Esophagus muscularis mucosa (tissue), 4 donors: ENCODE measurements at regions not wholly inside any gene's neighbourhood (a gene's known extent, or its start where the extent isn't known, plus 50 kb on each side); places are given as distances from the start of the nearest gene placed in this dataset.

Experiments
- DNase-seq: peaks from one replicate; pipeline ENCODE4 v3.0.0-alpha.2; 2017; ENCODE audit errors: extremely low spot score
- H3K27ac ChIP-seq, 4 donors: fragments of 200-600 bp; sonication (generic); replicated peaks in 1 of 4; 1 replicate in 3 of 4; 2 replicates in 1 of 4; pipeline ENCODE4 v1.5.1; 2016 to 2019; ENCODE audit warnings: mild to moderate bottlenecking in 1 of 4
- H3K27me3 ChIP-seq, 4 donors: fragments of 200-600 bp; sonication (generic); one replicate each; pipeline versions ENCODE4 v1.5.1 to v1.6.0; 2016 to 2019
- H3K36me3 ChIP-seq, 4 donors: fragments of 200-600 bp; sonication (generic); one replicate each; pipeline ENCODE4 v1.5.1; 2016 to 2019
- H3K4me1 ChIP-seq, 4 donors: fragments of 200-600 bp; sonication (generic); one replicate each; pipeline ENCODE4 v1.5.1; 2016 to 2019
- H3K4me3 ChIP-seq, 4 donors: fragments of 200-600 bp; sonication (generic); 1 replicate in 2 of 4; 2 replicates in 2 of 4; pipeline ENCODE4 v1.5.1; 2016 to 2019; ENCODE audit warnings: mild to moderate bottlenecking in 4 of 4, moderate library complexity in 1 of 4
- H3K9me3 ChIP-seq, 4 donors: fragments of 200-600 bp; sonication (generic); 1 replicate in 3 of 4; 2 replicates in 1 of 4; pipeline ENCODE4 v1.5.1; 2016 to 2019
- EP300 ChIP-seq: sonication (generic); formaldehyde crosslinking; IDR thresholded peaks from one replicate; pipeline ENCODE4 v1.6.1; 2017; ENCODE audit warnings: antibody characterized with exemption
- POLR2A ChIP-seq: fragments of 450-650 bp; IDR thresholded peaks from one replicate; pipeline ENCODE4 v1.6.1; 2017; ENCODE audit warnings: antibody characterized with exemption, moderate library complexity, mild to moderate bottlenecking, low read depth
- POLR2AphosphoS5 ChIP-seq, 2 donors: sonication (generic); formaldehyde crosslinking; IDR thresholded peaks; one replicate each; pipeline ENCODE4 v1.6.1; 2017; ENCODE audit warnings: antibody characterized with exemption in 2 of 2
- WGBS: methylation state at CpG from one replicate; pipeline ENCODE4 v1.1.5; 2018; 5-methylcytosine and 5-hydroxymethylcytosine counted together
- intact Hi-C: fragments of 100-400 bp; cut with DNase I; formaldehyde crosslinking; loops from one replicate; pipeline ENCODE4 v1.15.1; 2023
- TF ChIP-seq, protein P1 (sequence below), 3 experiments: fragments of 200-600 bp in 2 of 3; fragments of 450-650 bp in 1 of 3; sonication (generic) in 2 of 3; IDR thresholded peaks; one replicate each; pipeline ENCODE4 v1.5.1; 2017 to 2019; ENCODE audit warnings: antibody characterized with exemption in 3 of 3, mild to moderate bottlenecking in 2 of 3, moderate library complexity in 1 of 3

DNA sequence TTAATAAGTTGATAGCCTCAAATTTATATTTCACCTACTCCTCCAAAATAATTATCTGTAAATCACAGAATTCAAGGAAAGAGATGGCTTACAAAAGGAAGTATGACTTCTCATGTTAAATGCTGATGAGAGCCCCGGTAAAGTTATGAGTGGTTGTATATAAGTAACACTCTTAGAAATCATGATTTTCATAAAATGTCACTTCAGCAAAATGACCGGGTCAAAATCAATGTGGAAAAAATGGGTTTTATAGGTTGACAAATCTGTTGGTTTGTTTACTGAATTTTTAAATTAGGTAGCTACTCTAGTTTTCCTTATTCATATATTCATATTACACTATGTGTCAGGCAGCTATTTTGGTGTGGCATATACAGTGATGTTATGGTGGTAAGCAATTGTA, 1131.0 kb downstream of the TAF11L14 start:
- no peak overlapping the region for H3K4me3 ChIP-seq
- no peak for TF ChIP-seq POLR2AphosphoS5 (IDR thresholded peaks at IDR 0.05)
- TF ChIP-seq EP300 = no peak
- TF ChIP-seq, protein P1, sequence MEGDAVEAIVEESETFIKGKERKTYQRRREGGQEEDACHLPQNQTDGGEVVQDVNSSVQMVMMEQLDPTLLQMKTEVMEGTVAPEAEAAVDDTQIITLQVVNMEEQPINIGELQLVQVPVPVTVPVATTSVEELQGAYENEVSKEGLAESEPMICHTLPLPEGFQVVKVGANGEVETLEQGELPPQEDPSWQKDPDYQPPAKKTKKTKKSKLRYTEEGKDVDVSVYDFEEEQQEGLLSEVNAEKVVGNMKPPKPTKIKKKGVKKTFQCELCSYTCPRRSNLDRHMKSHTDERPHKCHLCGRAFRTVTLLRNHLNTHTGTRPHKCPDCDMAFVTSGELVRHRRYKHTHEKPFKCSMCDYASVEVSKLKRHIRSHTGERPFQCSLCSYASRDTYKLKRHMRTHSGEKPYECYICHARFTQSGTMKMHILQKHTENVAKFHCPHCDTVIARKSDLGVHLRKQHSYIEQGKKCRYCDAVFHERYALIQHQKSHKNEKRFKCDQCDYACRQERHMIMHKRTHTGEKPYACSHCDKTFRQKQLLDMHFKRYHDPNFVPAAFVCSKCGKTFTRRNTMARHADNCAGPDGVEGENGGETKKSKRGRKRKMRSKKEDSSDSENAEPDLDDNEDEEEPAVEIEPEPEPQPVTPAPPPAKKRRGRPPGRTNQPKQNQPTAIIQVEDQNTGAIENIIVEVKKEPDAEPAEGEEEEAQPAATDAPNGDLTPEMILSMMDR (IDR thresholded peaks at IDR 0.05) = no peak
- no peak for TF ChIP-seq POLR2A
- WGBS = 97% methylated on average over 2 of the region's 2 CpGs
- H3K27me3 ChIP-seq = no peaks in the 10 kb centered on the region
- DNase-seq = no peak
- no peaks in the 10 kb centered on the region for H3K4me1 ChIP-seq
- no peaks in the 10 kb centered on the region for H3K36me3 ChIP-seq
- no peak overlapping the region for H3K27ac ChIP-seq
- intact Hi-C loops = no loop called here
- H3K9me3 ChIP-seq = no peaks in the 10 kb centered on the region

DNA sequence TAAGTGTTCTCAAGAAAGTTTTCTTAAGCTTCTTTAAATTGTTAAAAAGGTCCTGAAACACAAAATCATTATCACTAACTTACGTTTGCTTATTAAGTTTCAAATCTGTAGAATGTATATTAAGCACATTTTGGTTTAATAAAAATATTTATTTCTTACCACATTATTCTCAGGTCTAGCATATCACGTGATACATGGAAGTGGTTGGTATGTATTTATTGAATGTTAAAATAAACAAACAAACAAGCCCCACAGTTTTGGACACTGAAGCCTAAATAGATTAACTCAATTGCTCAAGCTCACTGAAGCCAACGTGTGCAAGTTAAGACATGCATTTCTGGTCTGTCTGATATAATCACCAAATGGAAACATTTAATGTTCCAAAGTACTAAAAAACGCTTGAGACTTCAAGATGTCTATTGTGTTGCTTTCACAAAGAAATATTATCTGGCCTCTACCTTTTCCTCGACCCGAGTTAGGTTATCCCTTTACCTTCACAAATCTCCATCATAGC, 1136.9 kb downstream of the TAF11L14 start:
- TF ChIP-seq POLR2A = no peak
- TF ChIP-seq, protein P1 (IDR thresholded peaks at IDR 0.05) = no peak
- no peak for TF ChIP-seq POLR2AphosphoS5 (IDR thresholded peaks at IDR 0.05)
- no peak for TF ChIP-seq EP300
- Histone ChIP-seq H3K9me3 (no peaks in the 10 kb centered on the region), H3K27me3 (no peaks in the 10 kb centered on the region), H3K4me1 (no peaks in the 10 kb centered on the region), H3K36me3 (no peaks in the 10 kb centered on the region), H3K27ac (no peak overlapping the region), H3K4me3 (no peak overlapping the region)
- intact Hi-C loops = no loop called here
- no peak for DNase-seq
- WGBS = 80% methylated on average over 6 of the region's 6 CpGs

DNA sequence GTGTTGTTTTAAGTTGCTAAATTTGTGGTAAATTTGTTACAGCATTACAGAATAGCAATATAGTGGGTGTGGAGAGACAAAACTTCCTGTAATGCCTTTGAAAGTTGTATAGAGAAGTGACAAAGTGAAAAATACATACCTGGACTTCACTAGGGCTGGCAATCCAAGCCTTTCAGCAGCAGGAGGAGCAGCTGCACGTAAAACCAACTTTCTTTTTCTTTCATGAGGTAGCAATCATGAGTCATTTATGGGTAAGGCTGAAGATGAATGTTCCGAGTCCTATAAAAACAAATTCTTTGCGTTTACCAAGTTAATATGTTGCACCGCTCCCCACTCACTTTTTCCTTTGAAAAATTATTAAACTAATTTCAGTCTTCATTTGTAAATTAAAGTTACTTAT, 1138.2 kb downstream of the TAF11L14 start:
- TF ChIP-seq POLR2AphosphoS5 (IDR thresholded peaks at IDR 0.05) = no peak
- TF ChIP-seq EP300 = no peak
- TF ChIP-seq, protein P1 (IDR thresholded peaks at IDR 0.05) = no peak
- no peak for TF ChIP-seq POLR2A
- Histone ChIP-seq H3K4me3 (no peak overlapping the region), H3K9me3 (no peaks in the 10 kb centered on the region), H3K27ac (no peak overlapping the region), H3K36me3 (no peaks in the 10 kb centered on the region), H3K27me3 (no peaks in the 10 kb centered on the region), H3K4me1 (no peaks in the 10 kb centered on the region)
- WGBS = 47% methylated on average over 4 of the region's 4 CpGs
- intact Hi-C loops = no loop called here
- no peak for DNase-seq

DNA sequence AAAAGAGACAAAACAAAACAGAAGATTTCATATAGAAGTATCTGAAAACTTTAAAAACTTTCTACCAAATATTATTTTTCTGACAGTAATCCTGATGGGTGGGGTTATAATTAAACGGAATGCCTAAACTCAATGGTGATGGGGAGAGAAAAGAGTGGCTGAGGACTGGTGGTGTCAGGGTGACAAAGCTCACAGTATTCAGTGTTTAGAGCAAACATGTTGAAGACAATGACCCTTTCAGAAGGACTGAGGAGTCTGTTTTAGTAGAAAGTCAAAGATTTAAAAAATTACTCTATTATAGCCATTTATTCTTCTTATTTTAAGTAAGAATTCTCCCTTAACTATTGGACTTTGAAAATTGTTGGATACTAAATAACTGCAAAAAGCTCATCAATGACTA, 1144.0 kb downstream of the TAF11L14 start:
- no peak for DNase-seq
- Histone ChIP-seq H3K4me1 (no peaks in the 10 kb centered on the region), H3K9me3 (peaks cover 0 to 7% (median 2%) of the 10 kb centered on the region in 4 donors), H3K27me3 (no peaks in the 10 kb centered on the region), H3K27ac (no peak overlapping the region), H3K4me3 (no peak overlapping the region), H3K36me3 (no peaks in the 10 kb centered on the region)
- TF ChIP-seq POLR2AphosphoS5 (IDR thresholded peaks at IDR 0.05) = no peak
- no peak for TF ChIP-seq POLR2A
- no peak for TF ChIP-seq EP300
- TF ChIP-seq, protein P1 (IDR thresholded peaks at IDR 0.05) = no peak
- WGBS = 76% methylated on average over 1 of the region's 1 CpG
- intact Hi-C loops = no loop called here

DNA sequence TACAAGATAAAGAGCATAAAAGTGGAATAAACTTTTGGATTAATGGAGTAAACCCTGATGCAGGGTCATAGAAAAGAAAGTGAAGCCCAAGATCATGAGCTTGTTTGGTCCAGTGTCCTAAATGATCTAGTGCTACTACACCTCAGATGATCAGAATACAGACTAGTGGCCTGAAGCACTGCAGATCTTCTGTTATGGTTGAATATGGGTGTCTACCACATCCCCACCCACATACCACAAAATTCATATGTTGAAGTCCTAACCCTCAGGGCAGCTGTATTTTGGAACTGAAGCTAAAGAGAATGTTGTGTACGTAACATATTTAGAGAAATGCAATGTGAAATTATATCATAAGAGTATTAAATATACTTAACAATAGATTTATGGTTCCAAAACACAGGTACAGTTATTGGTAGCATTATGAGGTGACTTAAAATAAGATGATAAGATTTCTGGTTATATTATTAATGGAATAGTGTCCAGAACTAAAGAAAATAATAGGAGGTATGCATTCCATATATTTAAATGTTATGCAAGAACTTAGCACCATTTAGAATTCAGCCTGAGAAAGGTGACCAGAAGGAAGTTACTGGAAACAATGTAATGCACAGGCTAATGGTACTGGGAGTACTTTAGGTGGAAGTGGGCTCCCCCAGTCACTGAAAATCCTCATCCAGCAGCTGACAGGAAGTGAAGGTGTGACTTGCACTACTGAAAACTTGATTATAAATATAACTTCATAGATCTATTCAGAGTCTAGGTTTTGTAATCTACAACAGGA, 1155.1 kb downstream of the TAF11L14 start:
- no peaks in the 10 kb centered on the region for H3K4me1 ChIP-seq
- no peak overlapping the region for H3K27ac ChIP-seq
- DNase-seq = no peak
- 88% methylated on average over 1 of the region's 1 CpG for WGBS
- intact Hi-C loops = no loop called here
- H3K36me3 ChIP-seq = no peaks in the 10 kb centered on the region
- TF ChIP-seq POLR2A = no peak
- TF ChIP-seq, protein P1 (IDR thresholded peaks at IDR 0.05) = no peak
- H3K9me3 ChIP-seq = no peaks in the 10 kb centered on the region
- H3K27me3 ChIP-seq = no peaks in the 10 kb centered on the region
- H3K4me3 ChIP-seq = no peak overlapping the region
